Caki2 (cell line): ENCODE measurements at regions not wholly inside any gene's neighbourhood (a gene's known extent, or its start where the extent isn't known, plus 50 kb on each side); places are given as distances from the start of the nearest gene placed in this dataset.
"Not testable (repeated sequence)": the region's sequence is repeated elsewhere in the genome, so short reads cannot be mapped to it uniquely, and the experiment has no call there.

Experiments used
- DNase-seq: peaks from one replicate; pipeline ENCODE4 v3.0.0-alpha.2; 2015; ENCODE audit warnings: low read depth
- in situ Hi-C: cut with HindIII; loops from 2 replicates; pipeline ENCODE4 v1.10.0; 2016; ENCODE audit warnings: low sequenced_read_pairs, low pct_unique_long_range_greater_than_20kb, mixed read lengths

GRCh38 chr7:142445019-142445686 is 187.3 kb upstream of the PRSS58 start:
- in situ Hi-C loops = no loop called here
- DNase-seq = no peak

- in situ Hi-C loops = no loop called here
These were observed 185.6 kb upstream of the PRSS58 start for GRCh38 chr7:142443216-142444010.

GRCh38 chr7:142442396-142442795 is 184.5 kb upstream of the PRSS58 start:
- in situ Hi-C loops = no loop called here
- no peak for DNase-seq

More at GRCh38 chr7:142443216-142444010, 185.6 kb upstream of the PRSS58 start:
- DNase-seq = no peak

- no peak for DNase-seq
- in situ Hi-C loops = no loop called here
These were observed 183.1 kb upstream of the PRSS58 start for GRCh38 chr7:142440906-142441411.

- in situ Hi-C loops = no loop called here
- DNase-seq = peak; percentile 43
These were observed 182.5 kb upstream of the PRSS58 start for GRCh38 chr7:142440219-142440905.

GRCh38 chr7:142439739-142440138 is 181.9 kb upstream of the PRSS58 start:
- DNase-seq = no peak
- in situ Hi-C loops = no loop called here

- in situ Hi-C loops = no loop called here
- DNase-seq = no peak
These were observed 181.2 kb upstream of the PRSS58 start for GRCh38 chr7:142438923-142439515.

GRCh38 chr7:142438235-142438922 is 180.5 kb upstream of the PRSS58 start:
- in situ Hi-C loops = no loop called here

GRCh38 chr7:142437741-142438140 is 179.9 kb upstream of the PRSS58 start:
- no peak for DNase-seq
- in situ Hi-C loops = no loop called here

More at GRCh38 chr7:142438235-142438922, 180.5 kb upstream of the PRSS58 start:
- DNase-seq = no peak

GRCh38 chr7:142436601-142437000 is 178.7 kb upstream of the PRSS58 start:
- no peak for DNase-seq
- in situ Hi-C loops = no loop called here

GRCh38 chr7:142435606-142436005 is 177.7 kb upstream of the PRSS58 start:
- in situ Hi-C loops, DNase-seq: not testable (repeated sequence)

- in situ Hi-C loops = no loop called here
These were observed 176.9 kb upstream of the PRSS58 start for GRCh38 chr7:142434666-142435167.

GRCh38 chr7:142434133-142434532 is 176.3 kb upstream of the PRSS58 start:
- in situ Hi-C loops, DNase-seq: not testable (repeated sequence)

More at GRCh38 chr7:142434666-142435167, 176.9 kb upstream of the PRSS58 start:
- no peak for DNase-seq

GRCh38 chr7:142432377-142432776 is 174.5 kb upstream of the PRSS58 start:
- in situ Hi-C loops = no loop called here
- DNase-seq = no peak

GRCh38 chr7:142431491-142431890 is 173.6 kb upstream of the PRSS58 start:
- in situ Hi-C loops = no loop called here
- no peak for DNase-seq

GRCh38 chr7:142428094-142428493 is 170.2 kb upstream of the PRSS58 start:
- in situ Hi-C loops = no loop called here

GRCh38 chr7:142425281-142425680 is 167.4 kb upstream of the PRSS58 start:
- no peak for DNase-seq
- in situ Hi-C loops = no loop called here

More at GRCh38 chr7:142428094-142428493, 170.2 kb upstream of the PRSS58 start:
- DNase-seq = no peak

- in situ Hi-C loops = no loop called here
These were observed 164.8 kb upstream of the PRSS58 start for GRCh38 chr7:142422621-142423020.

More at GRCh38 chr7:142422621-142423020, 164.8 kb upstream of the PRSS58 start:
- no peak for DNase-seq
